ENCODE measurements at regions not wholly inside any gene's neighbourhood (a gene's known extent, or its start where the extent isn't known, plus 50 kb on each side); places are given as distances from the start of the nearest gene placed in this dataset.

- no peak for TF ChIP-seq EZH2 (IDR thresholded peaks at IDR 0.05; ENCODE audit: low read length)
- TF ChIP-seq, protein P1, sequence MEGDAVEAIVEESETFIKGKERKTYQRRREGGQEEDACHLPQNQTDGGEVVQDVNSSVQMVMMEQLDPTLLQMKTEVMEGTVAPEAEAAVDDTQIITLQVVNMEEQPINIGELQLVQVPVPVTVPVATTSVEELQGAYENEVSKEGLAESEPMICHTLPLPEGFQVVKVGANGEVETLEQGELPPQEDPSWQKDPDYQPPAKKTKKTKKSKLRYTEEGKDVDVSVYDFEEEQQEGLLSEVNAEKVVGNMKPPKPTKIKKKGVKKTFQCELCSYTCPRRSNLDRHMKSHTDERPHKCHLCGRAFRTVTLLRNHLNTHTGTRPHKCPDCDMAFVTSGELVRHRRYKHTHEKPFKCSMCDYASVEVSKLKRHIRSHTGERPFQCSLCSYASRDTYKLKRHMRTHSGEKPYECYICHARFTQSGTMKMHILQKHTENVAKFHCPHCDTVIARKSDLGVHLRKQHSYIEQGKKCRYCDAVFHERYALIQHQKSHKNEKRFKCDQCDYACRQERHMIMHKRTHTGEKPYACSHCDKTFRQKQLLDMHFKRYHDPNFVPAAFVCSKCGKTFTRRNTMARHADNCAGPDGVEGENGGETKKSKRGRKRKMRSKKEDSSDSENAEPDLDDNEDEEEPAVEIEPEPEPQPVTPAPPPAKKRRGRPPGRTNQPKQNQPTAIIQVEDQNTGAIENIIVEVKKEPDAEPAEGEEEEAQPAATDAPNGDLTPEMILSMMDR (optimal IDR thresholded peaks at IDR 0.05 in 1 of 3, IDR thresholded peaks at IDR 0.05 in 1 of 3, conservative IDR thresholded peaks at IDR 0.05 in 1 of 3; ENCODE audit: extremely low read depth in 1 of 3, insufficient read depth in 2 of 3, low read length in 3 of 3), result no peak
These were observed 425.2 kb upstream of the RASGEF1B start for GRCh38 chr4:81896936-81897335.

Data from keratinocyte (primary cell).